Activated CD4-positive, alpha-beta T cell treated with anti-CD3 and anti-CD28 coated beads for 48 hours (primary cell): ENCODE measurements at regions not wholly inside any gene's neighbourhood (a gene's known extent, or its start where the extent isn't known, plus 50 kb on each side); places are given as distances from the start of the nearest gene placed in this dataset.
"Not testable (repeated sequence)": the region's sequence is repeated elsewhere in the genome, so short reads cannot be mapped to it uniquely, and the experiment has no call there.

Source experiments
- DNase-seq: peaks from one replicate; pipeline ENCODE4 v3.0.0-alpha.2; 2020

DNA sequence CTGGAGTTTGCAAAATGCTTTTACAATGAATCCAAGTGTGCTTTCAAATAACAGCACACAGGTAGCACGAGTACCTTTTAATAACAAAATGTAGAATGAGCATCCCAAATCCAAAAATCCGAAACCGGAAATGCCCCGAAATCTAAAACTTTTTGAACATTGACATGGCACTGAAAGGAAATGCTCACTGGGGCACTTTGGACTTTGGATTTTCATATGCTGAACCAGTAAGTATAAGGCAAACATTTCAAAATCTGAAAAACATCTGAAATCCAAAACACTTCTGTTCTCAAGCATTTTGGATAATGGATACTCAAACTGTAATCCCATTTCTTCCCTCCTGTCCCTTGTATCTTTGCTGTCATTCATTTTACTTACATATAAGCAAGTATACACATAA, 50.1 kb downstream of the GCNT4 start:
- no peak for DNase-seq

DNA sequence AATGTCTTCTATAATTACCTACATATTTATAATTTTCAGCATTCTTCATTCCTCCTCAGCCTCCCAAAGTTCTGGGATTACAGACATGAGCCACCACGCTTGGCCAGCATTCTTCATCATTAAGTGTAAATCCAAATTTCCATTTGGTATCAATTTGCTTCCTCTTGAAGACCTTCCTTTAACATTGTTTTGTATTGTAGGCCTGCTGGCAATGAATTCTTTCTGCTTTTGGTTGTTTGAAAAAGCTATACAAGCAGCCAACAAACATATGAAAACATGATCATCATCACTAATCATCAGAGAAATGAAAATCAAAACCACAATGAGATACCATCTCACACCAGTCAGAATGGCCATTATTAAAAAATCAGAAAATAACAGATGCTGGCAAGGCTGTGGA, 56.4 kb downstream of the GCNT4 start:
- no peak for DNase-seq

DNA sequence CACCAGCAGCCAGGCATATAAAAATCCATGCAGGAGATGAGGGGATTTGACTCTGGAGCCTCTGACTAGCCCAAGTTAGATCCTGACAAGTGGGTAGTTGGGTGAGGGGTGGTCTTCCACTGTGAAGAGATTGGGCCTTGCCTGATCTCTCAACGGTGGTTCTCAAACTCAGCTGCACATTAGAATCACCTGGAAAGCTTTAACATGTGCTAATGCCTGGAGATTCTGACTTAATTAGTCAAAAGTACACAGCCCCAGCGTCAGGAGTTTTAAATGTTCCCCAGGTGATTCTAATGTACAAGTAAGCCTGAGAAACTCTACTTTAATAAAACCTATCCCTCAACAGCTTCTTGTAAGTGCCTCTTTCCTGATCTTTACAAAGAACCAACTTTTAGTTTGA, 57.5 kb downstream of the GCNT4 start:
- DNase-seq: no peak

DNA sequence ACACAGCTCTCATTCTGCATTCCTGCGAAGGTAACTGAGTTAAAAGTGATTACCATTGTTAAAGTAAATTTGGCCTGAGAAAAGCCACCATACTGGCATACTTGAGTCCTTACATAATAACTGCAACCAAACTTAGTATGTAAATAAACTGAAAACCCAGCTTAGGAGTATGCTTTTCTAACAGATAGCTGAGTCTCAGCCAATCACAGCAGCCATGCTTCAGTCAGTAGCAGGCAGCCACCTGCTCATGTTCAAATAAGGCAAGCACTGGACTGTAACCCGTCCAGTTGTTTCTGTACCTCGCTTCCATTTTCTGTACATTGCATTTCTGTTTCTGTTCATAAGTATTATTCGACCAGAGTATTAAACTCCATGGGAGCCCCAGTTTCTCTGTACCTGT, 58.6 kb downstream of the GCNT4 start:
- DNase-seq: no peak

DNA sequence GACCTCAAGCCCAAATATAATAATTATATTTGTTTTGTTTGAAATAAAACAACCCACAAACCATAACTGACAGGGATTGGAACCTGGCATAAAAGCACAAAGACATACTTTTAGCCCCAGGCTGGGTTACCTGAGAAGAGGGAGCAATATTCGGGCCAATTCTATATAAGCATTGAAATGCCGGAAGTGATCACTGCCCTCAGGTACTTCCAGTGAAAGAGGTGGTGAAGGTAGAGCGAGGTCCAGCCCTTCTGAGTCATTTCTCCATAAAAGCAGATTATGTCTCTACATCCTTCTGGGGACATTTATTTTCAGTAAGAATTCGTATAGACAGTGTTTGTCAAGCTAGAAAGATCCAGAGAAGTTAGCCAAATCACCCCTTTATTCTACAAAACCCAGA, 59.6 kb downstream of the GCNT4 start:
- DNase-seq: no peak

DNA sequence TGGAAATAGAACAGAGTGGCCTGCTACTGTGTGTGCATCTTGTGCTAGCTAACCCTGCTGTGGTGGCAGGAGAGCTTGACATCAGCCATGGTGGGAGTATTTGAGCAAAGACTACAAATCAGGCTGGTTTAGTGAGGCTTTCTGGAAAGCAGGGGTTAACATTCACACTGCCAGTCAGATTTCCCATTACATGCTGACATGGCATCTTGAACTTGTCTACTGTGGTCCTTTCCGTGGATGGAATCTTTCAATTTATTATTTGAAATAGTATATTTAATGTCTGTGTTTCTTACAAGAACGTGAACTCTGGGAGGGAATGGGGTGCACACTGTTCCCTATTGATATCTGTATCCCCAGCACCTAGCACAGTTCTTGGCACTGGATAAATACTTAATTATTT, 60.8 kb downstream of the GCNT4 start:
- DNase-seq: no peak

DNA sequence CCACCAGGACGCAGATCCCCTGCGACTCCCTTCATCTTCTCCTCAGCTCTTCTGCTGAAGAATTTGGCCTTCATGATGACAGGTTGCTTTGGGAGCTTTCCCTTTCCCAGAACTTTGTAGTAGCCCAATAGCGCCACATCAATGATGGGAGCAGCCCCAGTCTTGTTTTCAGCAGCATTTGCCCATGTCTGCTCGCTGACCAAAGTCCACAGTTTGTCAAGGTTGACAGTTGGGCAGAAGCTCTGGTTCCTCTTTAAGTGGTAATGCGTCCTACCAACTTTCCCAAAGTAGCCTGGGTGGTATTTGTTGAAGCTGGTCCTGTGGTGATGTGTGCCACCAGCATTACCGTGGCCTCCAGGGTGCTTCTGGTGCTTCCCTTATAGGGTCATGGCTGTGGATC, 62.2 kb downstream of the GCNT4 start:
- DNase-seq: no peak

DNA sequence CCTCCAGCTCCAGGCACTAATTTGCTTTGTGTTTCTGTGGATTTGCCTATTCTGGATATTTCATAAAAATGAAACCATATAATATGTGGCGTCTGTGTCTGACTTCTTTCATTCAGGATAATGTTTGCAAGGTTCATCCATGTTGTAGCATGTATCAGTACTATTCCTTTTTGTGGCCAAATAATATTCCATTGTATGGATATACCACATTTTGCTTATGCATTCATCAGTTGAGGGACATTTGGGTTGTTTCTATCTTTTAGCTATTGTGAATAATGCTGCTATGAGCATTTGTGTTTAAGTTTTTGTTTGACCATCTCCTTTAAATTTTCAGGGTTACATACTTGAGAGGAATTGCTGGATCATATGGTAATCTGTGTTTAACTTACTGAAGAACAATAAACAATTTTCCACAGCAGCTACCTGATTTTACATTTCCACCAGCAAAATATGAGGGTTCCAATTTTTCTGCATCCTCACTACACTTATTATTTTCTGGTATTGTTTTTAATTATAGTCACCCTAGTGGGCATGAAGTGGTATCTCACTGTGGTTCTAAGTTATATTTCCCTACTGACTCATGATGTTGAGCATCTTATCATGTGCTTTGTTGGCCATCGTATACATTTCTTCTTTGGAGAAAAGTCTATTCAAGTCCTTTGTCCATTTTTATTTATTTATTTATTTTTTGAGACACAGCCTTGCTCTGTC, 63.9 kb downstream of the GCNT4 start:
- DNase-seq: no peak

DNA sequence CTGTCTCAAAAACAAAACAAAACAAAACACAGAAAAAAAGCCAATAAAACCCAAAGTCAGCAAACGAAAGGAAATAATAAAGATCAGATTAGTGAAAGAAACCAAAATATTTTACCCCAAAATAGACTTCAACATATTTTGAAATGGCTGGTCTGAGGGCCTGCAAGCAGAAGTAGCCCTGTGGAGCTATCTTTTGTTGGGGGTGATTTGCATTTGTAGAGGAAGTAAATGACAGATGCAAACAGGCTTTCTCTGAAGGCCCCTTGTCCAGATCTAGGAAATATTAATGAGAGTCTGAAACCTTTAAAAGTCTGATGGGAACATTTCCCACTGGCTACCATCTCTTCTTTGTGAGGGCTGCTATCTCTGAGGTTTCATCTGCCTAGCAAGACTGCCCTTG, 74.0 kb downstream of the GCNT4 start:
- no peak for DNase-seq

DNA sequence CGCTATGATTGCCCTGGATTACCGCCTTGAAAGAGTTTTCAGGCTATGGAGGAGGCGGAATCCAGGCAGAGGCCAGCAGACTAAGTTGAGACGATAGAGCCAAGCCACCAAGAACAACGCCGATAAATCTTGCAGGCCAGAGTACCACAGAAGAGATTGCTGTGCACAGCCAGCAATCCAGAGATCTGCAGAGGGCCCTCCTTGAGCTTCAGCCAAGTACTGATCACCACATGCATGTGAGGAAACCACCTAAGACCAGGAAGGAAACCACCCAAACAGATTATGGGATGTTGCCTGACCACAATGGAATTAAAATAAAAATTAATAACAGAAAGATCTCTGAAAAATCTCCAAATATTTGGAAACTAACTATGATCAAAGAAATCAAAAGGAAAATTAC, 74.9 kb downstream of the GCNT4 start:
- no peak for DNase-seq

DNA sequence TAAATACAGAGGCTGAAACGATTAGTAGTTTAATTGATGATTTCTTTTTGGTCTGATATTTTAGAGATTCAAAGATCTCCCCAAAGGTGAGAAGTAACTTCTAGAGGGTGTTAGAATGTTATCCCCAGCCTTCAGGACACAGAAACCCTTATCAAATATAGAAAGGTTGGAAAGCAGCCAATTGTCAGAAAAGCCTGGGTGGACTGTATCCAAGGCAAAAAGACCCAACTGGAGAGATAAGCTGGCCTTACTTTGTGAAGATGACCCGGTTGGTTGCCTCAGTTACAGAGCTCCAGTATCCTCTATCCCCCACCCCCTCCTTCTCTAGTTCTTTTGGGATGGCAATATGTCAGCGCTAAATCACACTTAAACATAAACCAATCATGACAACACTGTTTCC, 75.7 kb downstream of the GCNT4 start:
- no peak for DNase-seq

DNA sequence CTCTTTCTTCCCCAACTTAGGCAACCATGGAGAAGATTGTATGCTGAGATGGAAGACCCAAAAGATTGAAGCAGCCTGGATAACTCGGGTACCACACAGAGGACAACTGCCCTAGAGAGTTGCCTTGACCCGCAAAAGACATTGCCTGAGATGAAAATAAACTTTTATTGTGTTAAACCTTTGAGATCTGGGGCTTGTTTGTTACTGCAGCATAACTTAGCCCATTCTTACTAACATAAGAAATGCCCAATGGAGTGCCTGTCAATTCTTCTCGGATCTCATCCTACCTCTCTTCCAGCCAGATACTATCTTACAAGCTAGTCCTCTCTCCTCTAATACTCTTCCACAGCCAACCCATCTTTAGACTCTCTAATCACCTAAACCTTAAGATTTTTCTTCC, 76.8 kb downstream of the GCNT4 start:
- DNase-seq: no peak

DNA sequence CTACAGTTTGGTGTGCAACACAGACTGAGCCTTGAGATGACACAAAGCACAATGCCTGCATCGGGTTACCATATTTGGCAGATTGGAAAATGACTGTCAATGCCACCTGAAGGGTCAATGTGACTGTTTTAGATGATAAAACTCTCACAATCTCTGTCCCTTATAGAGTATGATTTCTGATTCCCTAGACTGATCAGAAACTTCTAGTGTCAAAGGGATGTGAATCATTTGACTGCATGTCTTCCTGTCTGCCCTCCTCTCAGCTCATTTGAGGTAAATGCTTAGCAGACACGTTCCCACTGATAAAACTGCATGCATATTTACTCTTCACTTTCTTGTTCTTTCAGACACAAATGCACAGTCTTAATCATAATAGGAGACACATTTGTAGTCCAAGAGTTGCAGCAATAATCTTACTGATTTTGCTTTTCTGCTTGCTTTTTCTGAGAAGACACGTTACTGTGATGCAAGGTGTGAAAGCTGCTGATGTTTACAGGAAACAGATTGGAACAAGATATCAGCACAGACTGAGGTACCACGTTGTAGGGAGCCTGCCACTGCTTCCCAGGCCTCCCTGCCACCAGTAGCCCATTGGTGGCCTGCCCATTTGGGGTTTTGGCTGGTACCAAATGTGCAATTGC, 77.8 kb downstream of the GCNT4 start:
- peak; percentile 37 for DNase-seq

DNA sequence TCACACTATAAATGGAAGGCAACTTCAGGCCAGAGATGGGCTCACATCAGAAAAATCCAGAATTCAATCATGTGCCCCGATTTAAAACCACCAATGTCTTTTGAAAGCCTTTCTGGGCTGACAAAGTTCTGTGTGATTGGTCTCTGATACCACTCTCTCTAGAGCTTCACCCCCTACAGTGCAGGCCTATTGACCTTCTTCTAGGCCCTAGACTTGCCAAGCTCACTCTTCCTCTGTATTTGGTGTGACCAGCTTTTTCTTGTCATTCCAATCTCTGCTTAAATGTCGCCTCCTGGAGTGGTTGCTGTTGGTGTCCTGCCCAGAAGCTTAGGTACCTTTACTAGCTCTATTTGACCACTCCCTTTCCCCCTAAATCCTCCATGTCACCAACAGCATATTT, 78.7 kb downstream of the GCNT4 start:
- DNase-seq: no peak

DNA sequence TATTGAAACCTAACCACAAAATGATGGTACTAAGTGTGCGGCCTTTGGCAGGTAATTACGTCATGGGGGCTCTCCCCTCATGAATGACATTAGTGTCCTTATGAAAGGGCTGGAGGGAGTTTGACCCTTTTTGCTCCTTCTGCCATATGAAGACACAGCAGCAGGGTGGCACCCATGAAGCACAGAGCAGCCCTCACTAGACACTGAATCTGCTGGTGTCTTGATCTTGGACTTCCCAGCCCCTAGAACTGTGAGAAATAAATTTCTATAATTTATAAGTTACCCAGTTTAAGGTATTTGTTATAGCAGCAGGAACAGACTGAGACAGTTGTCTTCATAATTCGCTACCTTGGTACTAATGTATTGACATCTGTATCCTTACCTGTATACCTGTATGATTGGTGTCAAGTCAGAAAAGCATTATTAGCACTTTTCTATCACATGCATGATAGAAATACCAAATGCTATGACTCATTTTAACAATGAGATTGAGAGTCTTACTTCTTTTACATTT, 80.4 kb downstream of the GCNT4 start:
- DNase-seq: no peak

DNA sequence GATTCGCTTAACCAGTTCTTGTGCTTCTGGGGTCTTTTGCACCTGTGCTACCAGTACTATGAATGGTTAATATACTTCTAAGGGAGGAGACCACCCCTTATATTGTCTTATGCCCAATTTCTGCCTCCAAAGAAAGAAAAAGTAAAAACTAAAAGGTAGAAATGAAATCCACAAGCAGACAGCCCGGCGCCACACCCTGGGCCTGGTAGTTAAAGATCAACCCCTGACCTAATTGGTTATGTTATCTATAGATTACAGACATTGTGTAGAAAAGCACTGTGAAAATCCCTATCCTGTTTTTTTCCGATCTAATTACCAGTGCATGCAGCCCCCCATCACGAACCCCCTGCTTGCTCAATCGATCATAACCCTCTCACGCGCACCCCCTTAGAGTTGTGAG, 81.5 kb downstream of the GCNT4 start:
- not testable (repeated sequence) for DNase-seq

DNA sequence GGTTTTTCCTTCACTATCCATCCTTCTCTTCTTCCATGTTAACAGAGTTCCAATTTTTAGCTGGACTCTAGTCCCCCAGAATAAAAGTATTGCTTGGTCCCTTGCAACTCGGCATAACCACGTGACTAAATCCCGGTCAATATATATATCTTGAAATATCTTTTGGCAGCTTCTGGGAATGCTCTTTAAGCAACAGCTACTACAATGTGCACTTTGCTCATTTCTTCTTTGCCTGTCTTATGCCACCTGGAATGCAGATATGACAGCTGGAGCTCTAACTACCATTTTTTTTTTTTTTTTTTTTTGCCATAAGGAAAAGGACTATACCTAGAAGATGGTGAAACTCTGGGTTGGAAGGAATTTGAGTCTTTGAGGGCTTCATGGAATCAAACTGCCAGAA, 82.6 kb downstream of the GCNT4 start:
- no peak for DNase-seq

DNA sequence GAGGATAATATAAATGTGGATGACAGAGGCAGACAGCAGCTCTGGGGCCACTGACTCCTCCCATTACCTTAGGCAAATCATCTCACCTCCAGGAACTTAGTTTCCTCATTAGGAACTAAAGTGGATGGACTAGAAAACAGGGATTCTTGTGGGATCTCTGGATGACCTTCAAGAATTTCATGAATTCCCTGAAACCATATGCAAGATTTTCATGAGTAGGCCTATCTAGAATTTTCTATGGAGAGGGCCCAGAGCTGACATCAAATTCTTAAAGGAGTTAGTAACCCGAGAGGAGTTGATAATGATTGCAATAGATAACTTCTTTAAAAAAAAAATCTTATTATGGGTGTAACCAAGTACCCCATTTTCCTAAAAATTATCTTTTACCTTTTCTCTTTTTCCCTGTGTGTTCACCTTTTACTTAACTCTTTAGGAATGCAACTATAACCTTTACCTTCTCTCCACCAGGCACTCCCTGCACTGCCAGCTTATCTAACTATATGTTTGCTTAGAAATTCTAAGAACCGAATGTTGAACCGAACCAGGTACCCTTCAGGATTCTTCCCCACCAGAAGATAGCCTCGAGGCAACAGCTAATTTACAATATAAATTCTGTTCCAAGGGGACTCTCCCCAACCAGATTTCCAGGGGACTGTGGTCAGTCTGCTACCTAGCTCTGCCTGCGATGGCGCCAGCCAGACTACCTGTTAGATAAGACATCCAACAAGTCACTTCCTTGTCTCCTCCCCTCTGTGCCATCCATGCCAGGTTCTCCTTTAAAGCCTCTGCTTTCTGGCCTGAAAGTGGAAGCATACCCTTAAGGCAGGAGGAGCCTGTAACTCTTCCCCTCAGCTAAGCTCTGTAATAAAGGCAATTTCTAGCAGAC, 86.0 kb downstream of the GCNT4 start:
- DNase-seq: no peak

DNA sequence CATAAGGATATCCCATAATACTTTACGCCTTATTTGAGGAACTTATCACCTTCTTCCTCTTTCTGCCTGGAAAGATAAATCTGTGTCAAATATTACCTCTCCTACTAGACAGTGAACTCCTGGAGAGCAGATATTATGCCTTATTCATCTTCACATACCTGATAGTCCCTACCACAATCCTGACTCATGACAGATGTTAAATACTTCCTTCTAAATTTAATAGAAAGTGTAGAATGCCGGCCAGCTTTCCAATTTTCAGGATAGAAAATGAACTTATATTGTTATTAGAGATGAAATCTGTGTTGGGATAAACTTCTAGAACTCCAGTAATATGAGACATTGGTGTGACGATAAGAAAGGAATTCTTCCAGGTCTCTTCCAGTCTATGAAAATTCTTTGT, 89.0 kb downstream of the GCNT4 start:
- no peak for DNase-seq

DNA sequence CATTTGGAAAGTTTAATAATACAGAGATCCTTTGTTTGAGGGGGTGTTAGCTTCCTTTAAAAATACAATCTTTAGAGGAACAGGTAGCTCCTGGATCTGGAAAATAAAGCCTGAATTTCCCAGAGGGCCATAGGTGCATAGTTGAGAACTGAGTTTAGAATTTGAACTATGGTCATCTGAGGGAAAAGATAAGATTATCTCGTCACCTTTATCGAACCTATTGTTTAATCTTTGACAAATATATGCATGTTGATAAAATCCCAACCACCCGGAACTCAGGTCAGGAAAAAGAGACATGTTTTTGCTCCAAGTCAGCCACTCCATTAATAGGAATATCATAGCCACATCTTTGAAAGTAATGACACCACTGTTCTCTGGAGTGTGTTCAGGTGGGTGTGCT, 91.7 kb upstream of the FAM169A start:
- DNase-seq: no peak

DNA sequence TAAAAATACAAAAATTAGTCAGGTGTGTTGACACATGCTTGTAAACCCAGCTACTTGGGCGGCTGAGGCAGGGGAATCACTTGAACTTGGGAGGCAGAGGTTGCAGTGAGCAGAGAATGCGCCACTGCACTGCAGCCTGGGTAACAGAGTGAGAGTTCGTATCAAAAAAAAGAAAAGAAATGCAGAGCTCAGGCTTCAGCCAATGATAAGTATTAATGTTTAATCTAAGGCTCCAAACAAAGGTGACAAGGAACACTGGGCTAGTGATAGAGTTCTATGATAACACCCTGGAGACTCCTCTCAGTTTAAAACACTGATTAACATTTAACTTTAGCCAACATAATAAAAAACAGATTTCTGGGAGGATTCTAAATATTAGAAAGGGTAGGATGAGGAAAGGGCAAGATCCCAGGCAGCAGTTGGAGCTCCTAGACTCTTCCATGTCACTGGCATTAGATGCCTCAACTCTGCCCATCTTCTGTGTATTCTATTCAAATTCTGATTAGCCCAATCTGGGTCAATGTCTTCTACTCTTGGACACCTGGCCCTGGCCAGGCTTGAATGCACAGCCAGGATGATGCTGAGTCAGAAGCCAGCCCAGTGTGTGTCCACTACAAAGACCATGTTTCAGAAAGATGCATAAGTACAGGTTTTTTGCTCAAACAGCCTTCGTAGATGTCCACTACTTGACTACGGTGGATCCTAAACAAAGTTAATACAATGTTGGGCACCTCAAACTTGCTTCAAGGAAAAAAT, 91.0 kb upstream of the FAM169A start:
- no peak for DNase-seq

DNA sequence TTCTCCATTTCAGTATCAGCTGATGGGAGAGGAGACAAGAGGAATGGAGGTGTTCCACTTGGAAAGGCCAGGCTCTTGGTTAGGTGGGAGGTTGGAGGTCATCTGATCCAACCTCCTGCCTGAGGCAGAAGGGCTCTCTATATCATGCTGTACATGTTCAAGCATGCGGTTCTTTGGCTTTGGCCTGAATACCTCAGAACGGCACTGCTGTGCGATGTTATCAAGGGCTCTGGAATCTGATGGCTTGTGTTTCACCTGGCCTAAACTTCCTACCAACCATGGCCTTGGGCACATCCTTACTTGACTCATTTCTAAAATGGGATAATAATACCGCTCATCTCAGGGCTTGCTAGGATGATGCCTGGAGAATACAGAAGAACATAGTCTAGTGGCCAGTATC, 90.1 kb upstream of the FAM169A start:
- no peak for DNase-seq

DNA sequence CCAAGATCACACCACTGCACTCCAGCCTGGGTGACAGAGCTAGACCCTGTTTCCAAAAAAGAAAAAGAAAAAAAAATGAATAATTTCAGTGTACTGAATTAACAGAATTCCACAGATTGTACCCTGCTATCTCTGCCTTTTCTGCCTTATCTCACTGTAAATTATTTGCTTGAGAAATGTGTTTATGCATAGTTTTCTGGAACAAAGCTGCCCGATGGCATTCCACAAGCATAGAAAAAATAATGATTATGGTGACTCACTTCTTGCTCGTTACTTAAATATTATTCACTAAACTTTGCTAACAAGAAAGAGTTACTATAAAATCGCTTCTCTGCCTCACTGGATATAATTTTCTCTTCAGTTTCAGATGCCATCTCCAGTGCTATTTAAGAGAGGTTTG, 88.7 kb upstream of the FAM169A start:
- DNase-seq: no peak
